Right hindlimb (tissue), 1 donor: ENCODE measurements at regions not wholly inside any gene's neighbourhood (a gene's known extent, or its start where the extent isn't known, plus 50 kb on each side); places are given as distances from the start of the nearest gene placed in this dataset.
"Not testable (repeated sequence)": the region's sequence is repeated elsewhere in the genome, so short reads cannot be mapped to it uniquely, and the experiment has no call there.

Experiments
- DNase-seq: peaks from one replicate; pipeline ENCODE4 v3.0.0-alpha.2; 2018

GRCh38 chrX:121877337-121877736 is 829.9 kb downstream of the GLUD2 start:
- not testable (repeated sequence) for DNase-seq

GRCh38 chrX:121886557-121886956 is 839.1 kb downstream of the GLUD2 start:
- no peak for DNase-seq

GRCh38 chrX:121894756-121895155 is 847.3 kb downstream of the GLUD2 start:
- no peak for DNase-seq

- no peak for DNase-seq
Observed at GRCh38 chrX:121902463-121902862, 855.1 kb downstream of the GLUD2 start.

- no peak for DNase-seq
Observed at GRCh38 chrX:121903961-121904360, 856.6 kb downstream of the GLUD2 start.

- no peak for DNase-seq
Observed at GRCh38 chrX:121921258-121921657, 873.8 kb downstream of the GLUD2 start.

GRCh38 chrX:121931567-121931966 is 884.2 kb downstream of the GLUD2 start:
- no peak for DNase-seq

- DNase-seq = no peak
Observed at GRCh38 chrX:121932688-121933087, 885.3 kb downstream of the GLUD2 start.

GRCh38 chrX:121949041-121949760 is 901.8 kb downstream of the GLUD2 start:
- DNase-seq = no peak

- no peak for DNase-seq
Observed at GRCh38 chrX:121958886-121959285, 911.5 kb downstream of the GLUD2 start.

- DNase-seq = no peak
Observed at GRCh38 chrX:121975671-121976070, 928.3 kb downstream of the GLUD2 start.

- DNase-seq = no peak
Observed at GRCh38 chrX:121987163-121987562, 939.8 kb downstream of the GLUD2 start.

GRCh38 chrX:121987835-121988234 is 940.4 kb downstream of the GLUD2 start:
- no peak for DNase-seq

GRCh38 chrX:122004127-122004526 is 956.7 kb downstream of the GLUD2 start:
- DNase-seq = no peak

GRCh38 chrX:122026665-122027064 is 979.3 kb downstream of the GLUD2 start:
- no peak for DNase-seq

GRCh38 chrX:122046226-122046625 is 998.8 kb downstream of the GLUD2 start:
- DNase-seq = no peak

GRCh38 chrX:122046815-122047214 is 999.4 kb downstream of the GLUD2 start:
- DNase-seq = no peak

- DNase-seq = no peak
Observed at GRCh38 chrX:122047261-122047660, 999.9 kb downstream of the GLUD2 start.

GRCh38 chrX:122055460-122055859 is 1008.0 kb downstream of the GLUD2 start:
- DNase-seq = no peak

- no peak for DNase-seq
Observed at GRCh38 chrX:122055979-122056715, 1008.7 kb downstream of the GLUD2 start.

GRCh38 chrX:122076241-122076640 is 1028.8 kb downstream of the GLUD2 start:
- DNase-seq = no peak

- no peak for DNase-seq
Observed at GRCh38 chrX:122078079-122078478, 1030.7 kb downstream of the GLUD2 start.

- DNase-seq = no peak
Observed at GRCh38 chrX:122087341-122087740, 1039.9 kb downstream of the GLUD2 start.

GRCh38 chrX:122091571-122091970 is 1044.2 kb downstream of the GLUD2 start:
- no peak for DNase-seq

- no peak for DNase-seq
Observed at GRCh38 chrX:122092360-122092759, 1045.0 kb downstream of the GLUD2 start.
